ENCODE measurements at regions not wholly inside any gene's neighbourhood (a gene's known extent, or its start where the extent isn't known, plus 50 kb on each side); places are given as distances from the start of the nearest gene placed in this dataset.

DNA sequence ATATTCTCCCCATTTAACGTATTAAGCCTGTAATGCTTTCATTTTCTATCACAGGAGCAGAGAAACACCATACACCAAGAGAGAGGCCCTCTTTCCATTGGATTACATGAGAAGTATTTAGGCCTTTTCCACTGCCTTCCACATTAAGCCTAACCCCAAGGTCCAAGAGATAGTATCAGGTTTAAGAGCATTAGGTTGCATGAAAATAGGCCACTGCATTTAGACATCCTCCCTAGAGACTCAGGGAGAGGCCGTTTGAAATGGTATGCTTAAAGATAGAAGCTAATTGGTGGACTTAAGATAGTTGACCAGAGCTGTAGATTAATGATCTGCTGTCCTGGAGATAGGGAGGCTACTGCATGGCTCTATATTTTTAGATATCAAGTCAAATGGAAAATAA, 128.5 kb upstream of the PTPRM start:
- ATAC-seq = no peak
- Histone ChIP-seq H3K9me3 (no peaks in the 10 kb centered on the region), H3K27ac (no peak overlapping the region), H3K36me3 (no peaks in the 10 kb centered on the region), H3K4me3 (no peak overlapping the region), H3K27me3 (no peaks in the 10 kb centered on the region), H3K4me1 (no peaks in the 10 kb centered on the region)
- WGBS, 2 donors = 42 to 46% methylated on average over 2 of the region's 2 CpGs
- DNase-seq = no peak
- no peak for TF ChIP-seq CTCF (IDR thresholded peaks at IDR 0.05)
- intact Hi-C loops (cut with DNase I) = no loop called here

DNA sequence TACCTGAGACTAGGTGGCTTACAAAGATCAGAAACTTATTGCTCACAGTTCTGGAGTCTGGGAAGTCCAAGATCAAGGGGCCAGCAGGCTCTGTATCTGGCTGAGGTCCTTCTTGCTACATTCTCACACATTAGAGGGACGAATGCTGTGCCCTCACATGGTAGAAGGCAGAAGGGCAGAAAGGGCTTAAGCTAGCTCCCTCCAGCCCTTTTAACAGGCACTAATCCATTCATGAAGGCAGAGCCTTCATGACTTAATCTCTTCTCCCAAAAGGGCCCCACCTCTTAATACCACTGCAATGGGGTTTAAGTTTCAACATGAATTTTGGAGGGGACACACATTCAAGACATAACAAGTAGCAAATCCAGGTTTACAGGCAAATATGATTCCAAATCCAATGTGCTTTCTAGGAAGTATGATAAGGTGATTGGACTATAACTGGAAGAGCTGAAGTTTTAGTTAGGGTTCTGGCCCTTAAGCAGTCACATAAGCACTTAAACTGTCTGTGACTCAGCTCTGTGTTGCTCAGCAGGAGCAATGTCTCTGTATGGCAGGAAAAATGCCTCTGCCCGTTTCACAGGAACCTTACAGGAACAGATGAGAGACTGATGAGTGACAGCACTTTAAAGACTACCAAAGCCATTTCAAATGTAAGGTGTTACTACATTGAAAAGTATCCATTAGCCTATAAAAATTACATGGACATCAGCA, 119.6 kb upstream of the PTPRM start:
- no peak for DNase-seq
- no peak overlapping the region for H3K27ac ChIP-seq
- no peak for TF ChIP-seq CTCF (IDR thresholded peaks at IDR 0.05)
- WGBS, 2 donors = 78 to 80% methylated on average over 2 of the region's 2 CpGs
- intact Hi-C loops (cut with DNase I) = loop anchor here in 1 of 10 donors (10.0 kb wide), 1 partner anchor 163 kb away; no protein-coding TSS in a partner anchor
- H3K36me3 ChIP-seq = no peaks in the 10 kb centered on the region
- no peaks in the 10 kb centered on the region for H3K9me3 ChIP-seq
- no peaks in the 10 kb centered on the region for H3K27me3 ChIP-seq
- no peak overlapping the region for H3K4me3 ChIP-seq
- peaks cover 0 to 17% (median 0%) of the 10 kb centered on the region in 9 donors for H3K4me1 ChIP-seq
- ATAC-seq = no peak

- DNase-seq (peak; percentile 27 to 31), ATAC-seq (peak in 7 of 8 donors; percentile 53 to 87 (median 71))
- Histone ChIP-seq H3K27ac (no peak overlapping the region), H3K4me1 (peaks cover 0 to 17% (median 0%) of the 10 kb centered on the region in 9 donors), H3K9me3 (no peaks in the 10 kb centered on the region), H3K27me3 (no peaks in the 10 kb centered on the region), H3K36me3 (no peaks in the 10 kb centered on the region), H3K4me3 (no peak overlapping the region)
- peak; percentile 45 to 74 (median 65) for TF ChIP-seq CTCF (IDR thresholded peaks at IDR 0.05)
- intact Hi-C loops (cut with DNase I) = loop anchor here in 7 of 10 donors (5.0 to 10.0 kb wide), 5 partner anchors 80 to 180 kb away; partner anchors contain the start of gene PTPRM (in 3 of the 7)
- WGBS, 2 donors = 43 to 50% methylated on average over 6 of the region's 6 CpGs
Measured at GRCh38 chr18:7452331-7452730, 114.8 kb upstream of the PTPRM start.

DNA sequence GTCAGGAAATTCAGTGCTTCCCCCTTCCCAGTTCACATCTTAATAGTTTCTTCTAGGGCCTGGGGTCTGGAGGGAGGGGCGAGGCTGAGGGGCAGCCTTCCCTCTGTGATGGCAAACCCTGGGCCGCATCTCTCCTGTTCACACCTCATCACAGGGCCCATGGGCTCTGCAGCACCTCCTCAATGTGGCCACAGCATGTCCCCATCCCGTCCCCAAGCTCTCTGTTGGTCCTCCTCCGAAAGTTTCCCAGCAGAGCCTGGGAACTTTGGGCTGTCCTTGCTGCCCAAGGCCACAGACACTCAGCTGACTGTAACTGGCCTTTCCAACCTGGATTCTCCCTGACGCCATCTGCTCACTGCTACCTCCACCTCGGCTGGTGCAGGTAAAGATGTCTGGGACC, 112.7 kb upstream of the PTPRM start:
- 92 to 93% methylated on average over 6 of the region's 6 CpGs for WGBS, 2 donors
- intact Hi-C loops (cut with DNase I) = loop anchor here in 7 of 10 donors (5.0 to 10.0 kb wide), 5 partner anchors 82 to 182 kb away; partner anchors contain the start of gene PTPRM (in 3 of the 7)
- Histone ChIP-seq H3K4me1 (peaks cover 0 to 26% (median under 1%) of the 10 kb centered on the region in 9 donors), H3K27ac (no peak overlapping the region), H3K9me3 (no peaks in the 10 kb centered on the region), H3K4me3 (no peak overlapping the region), H3K36me3 (no peaks in the 10 kb centered on the region), H3K27me3 (no peaks in the 10 kb centered on the region)
- ATAC-seq (no peak), DNase-seq (no peak)
- no peak for TF ChIP-seq CTCF (IDR thresholded peaks at IDR 0.05)
